Gastroesophageal sphincter (tissue), 4 donors: ENCODE measurements at regions not wholly inside any gene's neighbourhood (a gene's known extent, or its start where the extent isn't known, plus 50 kb on each side); places are given as distances from the start of the nearest gene placed in this dataset.

Experiments
- ATAC-seq: fragments of 150-250 bp; one replicate; pipeline ENCODE4 v1.9.1; 2016; ENCODE audit warnings: mild to moderate bottlenecking, moderate library complexity
- H3K27ac ChIP-seq, 4 donors: fragments of 200-600 bp; sonication (generic) in 3 of 4; 1 replicate in 3 of 4; 2 replicates in 1 of 4; pipeline ENCODE4 v1.5.1; 2016 to 2019
- H3K27me3 ChIP-seq: fragments of 200-600 bp; sonication (generic); one replicate; pipeline ENCODE4 v1.5.1; 2019
- H3K36me3 ChIP-seq, 2 donors: fragments of 200-600 bp; sonication (generic); one replicate each; pipeline ENCODE4 v1.5.1; 2019; ENCODE audit warnings: control low read depth in 1 of 2
- H3K4me1 ChIP-seq, 3 donors: fragments of 200-600 bp; sonication (generic); 1 replicate in 2 of 3; 2 replicates in 1 of 3; pipeline ENCODE4 v1.5.1; 2016 to 2019; ENCODE audit warnings: control low read depth in 2 of 3
- H3K4me3 ChIP-seq, 2 donors: fragments of 200-600 bp; sonication (generic); one replicate each; pipeline ENCODE4 v1.5.1; 2019; ENCODE audit warnings: mild to moderate bottlenecking in 1 of 2, moderate library complexity in 1 of 2
- H3K9me3 ChIP-seq, 3 donors: fragments of 200-600 bp; sonication (generic); one replicate each; pipeline ENCODE4 v1.5.1; 2017 to 2019; ENCODE audit warnings: control low read depth in 2 of 3
- CTCF ChIP-seq, 4 experiments: fragments of 200-600 bp in 2 of 4; fragments of 450-650 bp in 2 of 4; sonication (generic) in 1 of 4; IDR thresholded peaks; one replicate each; pipeline ENCODE4 v1.5.1; 2017 to 2019; ENCODE audit warnings: antibody characterized with exemption in 4 of 4, mild to moderate bottlenecking in 2 of 4, moderate library complexity in 2 of 4
- EP300 ChIP-seq: sonication (generic); formaldehyde crosslinking; IDR thresholded peaks from one replicate; pipeline ENCODE4 v1.6.1; 2017; ENCODE audit warnings: antibody characterized with exemption, mild to moderate bottlenecking
- POLR2A ChIP-seq, 2 donors: fragments of 450-650 bp; IDR thresholded peaks; one replicate each; pipeline ENCODE4 v1.6.1; 2017; ENCODE audit warnings: antibody characterized with exemption in 2 of 2, mild to moderate bottlenecking in 2 of 2, moderate library complexity in 1 of 2
- POLR2AphosphoS5 ChIP-seq: sonication (generic); formaldehyde crosslinking; IDR thresholded peaks from one replicate; pipeline ENCODE4 v1.6.1; 2017; ENCODE audit warnings: antibody characterized with exemption
- WGBS, 2 donors: methylation state at CpG; one replicate each; pipeline ENCODE4 v1.1.5; 2018; ENCODE audit warnings: low coverage in 1 of 2; 5-methylcytosine and 5-hydroxymethylcytosine counted together

DNA sequence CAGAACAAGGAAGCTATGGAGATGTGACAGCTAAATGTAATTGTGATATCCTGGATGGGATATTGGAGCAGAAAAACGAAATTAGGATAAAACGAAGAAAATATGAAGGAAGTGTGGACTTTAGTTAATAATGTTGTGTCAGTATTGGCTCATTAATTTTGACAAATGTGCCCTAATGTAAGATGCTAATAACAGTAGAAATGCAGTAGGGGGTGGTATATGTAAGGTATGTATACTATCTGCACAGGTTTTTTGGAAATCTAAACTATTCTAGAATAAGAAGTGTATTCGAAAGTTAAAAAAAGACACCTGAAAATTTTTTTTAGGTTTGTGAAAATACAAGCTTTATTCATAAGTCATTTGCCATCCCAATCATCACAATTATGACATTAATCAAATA, 421.4 kb upstream of the B3GALT2 start:
- no peak for ATAC-seq
- H3K4me1 ChIP-seq = no peaks in the 10 kb centered on the region
- no peaks in the 10 kb centered on the region for H3K9me3 ChIP-seq
- no peaks in the 10 kb centered on the region for H3K36me3 ChIP-seq
- H3K4me3 ChIP-seq = no peak overlapping the region
- TF ChIP-seq EP300 = no peak
- no peak for TF ChIP-seq POLR2AphosphoS5
- no peak for TF ChIP-seq CTCF (IDR thresholded peaks at IDR 0.05)
- TF ChIP-seq POLR2A (IDR thresholded peaks at IDR 0.05) = no peak
- no peak overlapping the region for H3K27ac ChIP-seq
- H3K27me3 ChIP-seq = no peaks in the 10 kb centered on the region
- 89 to 93% methylated on average over 3 of the region's 3 CpGs for WGBS, 2 donors

GRCh38 chr1:193606035-193606434, 419.6 kb upstream of the B3GALT2 start:
- no peak overlapping the region for H3K4me3 ChIP-seq
- TF ChIP-seq POLR2A (IDR thresholded peaks at IDR 0.05) (no peak), CTCF (IDR thresholded peaks at IDR 0.05) (no peak), POLR2AphosphoS5 (no peak), EP300 (no peak)
- WGBS, 2 donors = 87 to 93% methylated on average over 5 of the region's 5 CpGs
- no peaks in the 10 kb centered on the region for H3K9me3 ChIP-seq
- no peaks in the 10 kb centered on the region for H3K27me3 ChIP-seq
- no peaks in the 10 kb centered on the region for H3K36me3 ChIP-seq
- no peak for ATAC-seq
- no peak overlapping the region for H3K27ac ChIP-seq
- H3K4me1 ChIP-seq = no peaks in the 10 kb centered on the region

- no peaks in the 10 kb centered on the region for H3K27me3 ChIP-seq
- no peaks in the 10 kb centered on the region for H3K4me1 ChIP-seq
- TF ChIP-seq CTCF (IDR thresholded peaks at IDR 0.05) (no peak), POLR2A (IDR thresholded peaks at IDR 0.05) (no peak), EP300 (no peak), POLR2AphosphoS5 (no peak)
- no peaks in the 10 kb centered on the region for H3K9me3 ChIP-seq
- no peak overlapping the region for H3K27ac ChIP-seq
- H3K36me3 ChIP-seq = no peaks in the 10 kb centered on the region
- ATAC-seq = no peak
- H3K4me3 ChIP-seq = no peak overlapping the region
- WGBS, 2 donors = 80 to 92% methylated on average over 1 to 2 of the region's 2 CpGs
Measured at GRCh38 chr1:193602705-193603104, 416.3 kb upstream of the B3GALT2 start.

- Histone ChIP-seq H3K27me3 (no peaks in the 10 kb centered on the region), H3K27ac (no peak overlapping the region), H3K9me3 (no peaks in the 10 kb centered on the region), H3K4me1 (peaks cover 0 to 8% (median 0%) of the 10 kb centered on the region in 3 donors), H3K4me3 (no peak overlapping the region), H3K36me3 (no peaks in the 10 kb centered on the region)
- 58 to 91% methylated on average over 2 to 3 of the region's 3 CpGs for WGBS, 2 donors
- TF ChIP-seq POLR2AphosphoS5 (no peak), CTCF (IDR thresholded peaks at IDR 0.05) (no peak), EP300 (no peak), POLR2A (IDR thresholded peaks at IDR 0.05) (no peak)
- no peak for ATAC-seq
Measured at GRCh38 chr1:193593147-193593885, 406.9 kb upstream of the B3GALT2 start.

DNA sequence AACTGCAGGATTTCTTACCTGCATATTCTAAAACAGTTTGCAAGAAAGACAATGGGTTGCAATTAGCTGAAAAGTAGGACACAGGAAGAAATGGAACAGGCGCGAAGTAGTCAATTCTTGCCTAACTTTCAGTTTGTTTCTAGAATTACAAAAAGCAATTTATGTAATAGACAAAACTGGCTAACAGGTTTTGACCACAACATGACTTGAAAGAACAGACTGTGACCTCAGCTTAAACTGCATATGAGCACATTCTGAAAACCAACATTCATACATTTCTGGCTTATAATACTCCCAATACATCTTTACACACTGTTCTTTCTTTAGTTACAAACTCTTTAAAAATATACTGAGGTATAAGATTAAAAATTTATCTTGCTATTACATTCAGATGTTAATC, 405.9 kb upstream of the B3GALT2 start:
- WGBS, 2 donors = 79 to 100% methylated on average over 2 of the region's 2 CpGs
- TF ChIP-seq POLR2A (IDR thresholded peaks at IDR 0.05) (no peak), CTCF (IDR thresholded peaks at IDR 0.05) (no peak), EP300 (no peak), POLR2AphosphoS5 (no peak)
- Histone ChIP-seq H3K4me1 (peaks cover 0 to 8% (median 0%) of the 10 kb centered on the region in 3 donors), H3K27ac (no peak overlapping the region), H3K36me3 (no peaks in the 10 kb centered on the region), H3K27me3 (no peaks in the 10 kb centered on the region), H3K4me3 (no peak overlapping the region), H3K9me3 (no peaks in the 10 kb centered on the region)
- no peak for ATAC-seq
